IPS-18c (cell line): ENCODE measurements at regions not wholly inside any gene's neighbourhood (a gene's known extent, or its start where the extent isn't known, plus 50 kb on each side); places are given as distances from the start of the nearest gene placed in this dataset.

ENCODE experiments used
- H3K4me3 ChIP-seq: 2 replicates; pipeline ENCODE4 v1.7.0; 2013; ENCODE audit warnings: low read depth, mild to moderate bottlenecking, low read length, moderate library complexity; ENCODE audit not compliant: insufficient read depth
- H3K9me3 ChIP-seq: one replicate; pipeline ENCODE4 v1.6.1; 2013; ENCODE audit warnings: mild to moderate bottlenecking, low read length, moderate library complexity; ENCODE audit not compliant: control insufficient read depth, insufficient read depth

DNA sequence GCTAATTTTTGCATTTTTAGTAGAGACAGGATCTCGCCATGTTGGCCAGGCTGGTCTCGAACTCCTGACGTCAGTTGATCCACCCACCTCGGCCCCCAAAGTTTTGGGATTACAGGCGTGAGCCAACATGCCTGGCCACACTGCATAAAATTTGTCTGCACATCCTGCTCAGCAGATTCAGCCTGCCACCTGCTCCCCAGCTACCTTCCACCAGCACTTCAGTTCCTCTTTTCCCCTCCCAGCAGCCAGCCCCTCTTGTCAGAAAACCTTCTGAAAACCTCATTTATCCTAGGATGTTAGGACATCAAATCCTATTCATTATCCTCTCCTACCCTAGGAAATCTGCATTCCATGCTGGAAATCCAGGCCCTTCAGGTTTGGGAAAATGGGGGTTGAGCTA lies 78.2 kb upstream of the CALM2 start:
- Histone ChIP-seq H3K4me3 (no peak overlapping the region), H3K9me3 (no peaks in the 10 kb centered on the region)

DNA sequence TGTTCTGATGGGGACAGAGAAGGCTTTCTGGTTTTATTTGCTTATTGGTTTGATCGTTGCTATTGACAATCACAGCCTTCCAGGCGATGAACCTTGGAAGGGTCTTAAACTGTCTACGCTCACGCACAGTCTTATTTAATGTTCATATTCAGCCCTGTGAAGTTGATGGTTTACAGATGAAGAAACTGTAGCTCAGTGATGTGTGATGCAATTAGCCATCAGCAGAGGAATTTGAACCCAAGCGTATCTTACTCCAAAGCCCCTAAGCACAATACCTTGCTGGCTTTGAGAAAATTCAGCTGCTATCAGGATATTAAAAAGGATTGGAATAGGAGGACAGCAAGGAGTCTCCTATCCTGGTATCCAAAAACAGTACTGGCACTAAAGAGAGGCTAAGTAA lies 77.1 kb upstream of the CALM2 start:
- H3K9me3 ChIP-seq: no peaks in the 10 kb centered on the region
- no peak overlapping the region for H3K4me3 ChIP-seq

DNA sequence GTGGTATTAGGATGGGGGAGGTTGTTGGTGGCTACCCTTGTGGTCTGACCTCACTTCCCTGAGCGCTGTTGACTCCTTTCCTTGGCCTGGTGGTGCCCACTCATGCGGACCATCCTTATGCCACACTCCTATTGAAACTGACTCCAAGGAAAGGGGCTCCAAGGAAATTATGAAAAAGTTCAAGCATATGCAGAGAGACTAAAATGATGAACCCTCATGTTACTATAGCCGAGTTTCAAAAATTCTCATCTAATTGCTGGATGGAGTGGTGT lies 75.0 kb upstream of the CALM2 start:
- H3K4me3 ChIP-seq: no peak overlapping the region
- H3K9me3 ChIP-seq: no peaks in the 10 kb centered on the region

DNA sequence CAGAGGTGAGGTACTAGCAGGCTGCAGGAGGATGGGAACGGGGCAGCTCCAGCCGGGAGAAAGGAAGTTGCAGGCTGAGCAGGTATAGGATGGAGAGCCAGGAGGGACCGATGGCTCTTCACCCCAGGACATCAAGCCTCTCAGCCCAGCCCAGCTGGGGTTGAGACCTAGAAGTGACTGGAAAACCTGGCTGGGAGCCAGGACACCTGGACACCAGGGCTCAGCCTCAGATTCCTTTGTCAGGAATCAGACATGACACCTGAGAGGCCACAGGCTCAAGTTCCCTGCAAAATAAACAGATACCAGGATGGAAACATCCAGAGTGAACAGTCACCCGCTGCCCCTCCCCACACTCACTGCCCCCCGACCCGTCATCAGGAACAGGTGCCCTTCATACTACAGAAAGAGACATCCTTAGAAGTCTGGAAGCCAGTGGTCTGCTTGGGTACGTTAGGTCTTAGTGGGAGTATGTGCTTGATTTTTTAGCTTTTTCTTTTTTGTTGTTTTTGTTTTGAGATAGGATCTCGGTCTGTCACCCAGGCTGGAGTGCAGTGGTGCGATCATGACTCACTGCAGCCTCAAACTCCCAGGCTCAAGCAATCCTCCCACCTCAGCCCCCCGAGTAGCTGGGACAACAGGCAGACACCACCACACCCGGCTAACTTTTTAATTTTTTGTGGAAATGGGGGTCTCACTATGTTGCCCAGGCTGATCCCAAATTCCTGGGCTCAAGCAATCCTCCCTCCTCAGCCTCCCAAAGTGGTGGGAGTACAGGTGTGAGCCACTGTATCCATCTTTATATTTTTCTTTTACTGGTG lies 74.5 kb upstream of the CALM2 start:
- H3K4me3 ChIP-seq: no peak overlapping the region
- no peaks in the 10 kb centered on the region for H3K9me3 ChIP-seq

DNA sequence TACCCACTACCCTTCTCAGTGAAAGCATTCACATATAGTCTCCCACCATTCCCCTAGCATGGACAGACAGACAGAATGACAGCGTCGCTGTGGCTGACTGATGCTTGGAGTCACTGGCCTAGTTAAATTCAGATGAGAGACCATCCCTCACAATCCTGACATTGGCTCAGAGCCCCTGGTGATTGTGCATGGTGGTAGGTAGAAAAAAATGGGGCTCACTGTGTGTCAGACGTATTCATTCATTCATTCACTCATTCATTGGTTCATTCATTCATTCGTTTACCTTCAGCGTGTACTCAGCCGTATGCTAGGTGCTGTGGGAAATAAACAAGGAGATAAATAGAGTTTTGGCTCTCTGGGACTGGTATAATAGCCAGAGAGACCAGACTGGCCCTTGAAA lies 73.6 kb upstream of the CALM2 start:
- Histone ChIP-seq H3K9me3 (no peaks in the 10 kb centered on the region), H3K4me3 (no peak overlapping the region)

DNA sequence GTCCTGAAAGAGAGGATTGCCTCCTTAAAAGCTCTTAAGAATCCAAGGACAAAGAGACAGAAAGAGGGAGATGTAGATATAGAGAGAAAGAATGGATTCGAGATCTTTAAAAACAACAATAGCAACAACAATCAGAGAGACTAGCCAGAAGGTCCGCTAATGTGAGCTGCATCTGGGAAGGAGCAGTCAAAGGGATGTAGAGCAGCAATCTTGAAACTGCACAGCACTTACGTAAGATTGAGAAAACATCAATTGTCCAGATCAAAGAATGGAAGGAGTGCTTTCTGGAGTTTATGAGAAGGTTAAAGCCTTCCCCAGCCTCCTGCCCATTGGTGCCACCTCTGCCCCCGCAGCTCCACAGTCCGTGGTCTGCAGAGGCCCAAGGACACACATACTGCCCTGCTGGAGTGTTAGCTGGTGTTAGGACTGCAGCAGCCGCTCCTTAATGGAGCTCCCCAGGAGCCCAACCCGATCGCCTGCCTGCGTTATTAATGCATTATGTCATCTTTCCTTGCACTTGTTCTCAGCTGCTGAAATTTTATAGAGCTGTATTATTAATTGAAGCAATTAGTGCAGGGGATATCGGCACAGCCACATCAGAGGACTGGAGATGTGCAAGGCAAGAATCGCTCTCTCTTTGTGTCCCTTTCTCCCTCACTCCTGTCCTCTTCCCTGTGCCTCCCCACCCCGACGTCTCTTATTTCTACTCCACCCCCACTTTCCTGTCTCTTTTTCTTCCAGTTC lies 73.0 kb upstream of the CALM2 start:
- no peaks in the 10 kb centered on the region for H3K9me3 ChIP-seq

DNA sequence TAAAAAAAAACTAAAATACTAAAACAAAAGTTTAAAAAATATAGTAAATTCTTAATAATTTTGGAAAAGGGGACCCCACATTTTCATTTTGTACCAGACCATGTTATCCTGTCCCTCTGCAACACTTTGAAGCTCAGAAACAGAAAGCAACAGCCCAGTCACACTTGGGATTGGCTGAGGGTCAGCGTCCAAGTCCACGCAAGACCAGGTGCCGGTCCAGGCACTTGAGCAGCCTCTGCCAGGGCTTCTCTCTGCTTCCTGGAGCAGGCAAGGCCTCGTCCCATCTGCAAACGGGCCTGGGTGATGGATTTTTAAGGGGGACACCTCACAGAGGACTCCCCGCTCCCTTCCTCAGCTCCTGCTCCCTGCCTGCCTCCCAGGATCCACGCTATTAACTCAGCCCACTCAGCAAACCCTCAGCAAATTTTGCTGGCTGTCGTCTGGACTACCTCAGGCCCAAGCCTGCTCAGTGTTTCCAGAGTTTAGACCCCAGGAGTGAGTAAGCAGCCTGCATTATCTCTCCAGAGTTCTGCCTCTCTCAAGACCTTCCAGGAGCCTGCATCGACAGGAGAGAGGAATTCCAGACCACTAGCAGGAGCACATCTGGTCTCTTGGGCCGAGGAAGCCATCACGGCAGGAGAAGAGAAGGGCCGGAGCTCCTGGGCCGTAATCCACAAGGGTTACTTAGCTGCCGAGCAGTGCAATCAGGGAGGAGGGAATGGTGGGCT lies 67.4 kb upstream of the CALM2 start:
- H3K4me3 ChIP-seq: no peak overlapping the region
- H3K9me3 ChIP-seq: no peaks in the 10 kb centered on the region

More for the DNA sequence above, 73.0 kb upstream of the CALM2 start:
- no peak overlapping the region for H3K4me3 ChIP-seq

DNA sequence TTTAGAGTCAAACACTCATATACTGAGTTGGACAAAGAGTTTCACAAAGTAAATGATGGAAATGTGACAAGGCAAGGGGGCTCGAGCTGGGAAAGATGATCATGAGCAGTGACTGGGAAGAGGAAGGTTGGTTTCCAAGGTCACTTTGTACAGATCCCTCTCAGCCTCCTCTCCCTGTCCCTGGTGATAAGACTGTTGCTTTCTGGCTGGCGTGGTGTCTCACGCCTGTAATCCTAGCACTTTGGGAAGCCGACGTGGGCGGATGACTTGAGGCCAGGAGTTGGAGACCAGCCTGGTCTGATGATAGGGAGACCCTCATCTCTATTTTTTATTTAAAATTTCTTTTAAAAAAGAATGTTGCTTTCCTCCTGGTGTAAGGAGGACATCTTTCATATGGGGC lies 65.4 kb upstream of the CALM2 start:
- Histone ChIP-seq H3K9me3 (no peaks in the 10 kb centered on the region), H3K4me3 (no peak overlapping the region)

DNA sequence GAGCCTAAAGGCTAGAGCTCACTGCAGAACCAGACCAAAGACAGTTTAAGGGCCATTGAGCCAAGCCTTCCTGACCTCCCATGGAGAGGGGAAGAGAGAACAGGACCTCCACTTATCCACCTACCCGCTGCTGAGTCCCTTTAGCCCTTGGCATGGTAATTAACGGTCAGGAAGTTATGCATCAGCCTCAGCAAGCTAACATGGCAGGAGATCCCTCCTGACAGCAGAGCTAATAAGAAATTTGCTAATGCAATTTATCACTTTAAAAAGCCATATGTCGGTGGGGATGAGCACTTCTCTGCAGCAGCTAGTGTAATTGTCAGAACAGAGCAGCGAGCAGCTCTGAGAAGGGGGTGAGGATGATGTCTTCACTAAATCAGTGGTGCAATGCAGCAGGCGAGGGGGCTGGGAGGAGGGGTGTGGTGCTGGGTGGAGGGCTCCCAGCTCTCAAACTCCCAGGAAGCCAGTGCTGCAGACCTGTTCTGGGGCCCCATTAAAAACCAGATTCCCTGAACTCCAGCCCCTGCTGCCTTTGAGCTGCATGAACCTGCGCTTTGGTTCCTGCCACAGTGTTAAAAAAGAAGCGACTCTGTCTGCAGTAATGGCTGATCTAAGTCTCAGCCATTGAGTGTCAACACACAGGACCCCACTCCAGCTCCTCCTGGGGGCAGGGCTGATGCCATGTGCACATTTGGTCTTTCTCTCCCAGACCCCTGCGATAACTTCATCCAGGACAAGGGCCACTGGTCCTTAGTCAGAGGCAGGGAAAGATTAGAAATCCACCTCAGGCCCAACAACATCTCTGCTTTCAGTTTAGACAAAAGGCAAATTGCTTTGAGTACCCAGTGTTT lies 63.0 kb upstream of the CALM2 start:
- Histone ChIP-seq H3K9me3 (no peaks in the 10 kb centered on the region), H3K4me3 (peak overlapping the region; percentile 12; the same call in 1 of the 2 replicates)

DNA sequence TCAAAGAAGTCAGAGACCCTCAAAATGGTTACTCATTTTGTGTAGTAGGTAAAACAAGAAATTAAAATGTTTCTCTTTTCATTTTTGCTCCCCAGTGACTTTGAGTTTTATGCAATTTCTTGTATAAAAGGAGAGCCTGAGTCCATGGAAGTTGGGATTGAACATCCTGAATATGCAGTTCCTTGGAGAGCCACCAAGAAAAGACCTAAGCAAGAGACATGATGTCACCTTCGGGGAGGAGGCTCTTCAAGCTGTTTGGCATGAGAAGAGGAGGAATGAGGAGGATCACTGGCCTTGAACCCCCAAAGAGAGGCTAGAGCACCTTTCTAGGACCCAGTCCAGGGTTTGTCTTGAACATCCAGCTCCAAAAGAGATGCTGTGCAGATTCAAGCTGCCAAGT lies 62.3 kb upstream of the CALM2 start:
- 0 out of 2 replicates have a peak overlapping the region, but pooled peaks have one; percentile 12 for H3K4me3 ChIP-seq

DNA sequence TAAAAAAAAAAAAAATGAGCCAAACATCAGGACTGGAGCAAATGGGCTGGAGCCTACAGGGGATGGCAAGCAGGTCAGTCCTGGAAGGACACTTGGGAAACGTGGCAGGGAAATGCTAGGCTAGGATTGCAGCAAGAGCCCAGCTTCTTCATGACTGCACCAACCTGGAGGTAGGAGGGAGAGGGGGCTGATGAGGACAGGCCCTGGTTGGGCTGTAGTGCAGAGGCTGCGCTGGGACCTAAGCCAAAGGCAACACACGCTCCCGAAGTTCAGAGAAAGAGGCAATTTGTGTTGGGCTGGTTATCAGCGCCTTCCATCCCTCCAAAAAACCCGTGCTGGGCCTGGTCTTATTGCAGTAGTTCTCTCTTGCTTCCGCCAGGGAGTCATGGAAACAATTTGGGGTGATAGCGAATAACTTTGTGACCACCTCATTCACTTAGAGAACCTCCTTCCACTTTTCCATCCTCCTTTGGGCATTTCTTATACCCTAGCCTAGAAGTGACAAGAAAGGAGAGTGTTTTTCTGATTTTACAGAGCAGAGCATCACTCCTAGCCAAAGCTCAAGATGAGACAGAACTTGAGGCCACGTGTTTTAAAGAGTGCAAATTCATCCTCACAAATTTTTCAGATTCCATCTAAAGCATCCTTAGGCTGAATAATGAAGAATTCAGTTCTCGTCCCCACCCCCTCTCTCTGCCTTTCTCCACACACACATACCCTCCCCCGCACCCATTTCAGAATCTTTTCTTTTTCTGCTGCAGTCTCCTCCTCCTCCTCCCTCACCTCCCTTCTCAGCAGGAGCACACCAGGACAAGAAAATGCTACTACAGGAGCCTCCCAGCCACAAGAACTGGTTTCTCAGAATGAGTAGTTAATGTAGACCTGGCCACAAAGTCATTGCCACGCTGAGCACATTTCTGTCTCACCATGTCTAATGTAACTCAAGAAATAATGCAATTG lies 61.3 kb upstream of the CALM2 start:
- Histone ChIP-seq H3K4me3 (no peak overlapping the region), H3K9me3 (no peaks in the 10 kb centered on the region)

More for the DNA sequence above, 62.3 kb upstream of the CALM2 start:
- H3K9me3 ChIP-seq: no peaks in the 10 kb centered on the region

DNA sequence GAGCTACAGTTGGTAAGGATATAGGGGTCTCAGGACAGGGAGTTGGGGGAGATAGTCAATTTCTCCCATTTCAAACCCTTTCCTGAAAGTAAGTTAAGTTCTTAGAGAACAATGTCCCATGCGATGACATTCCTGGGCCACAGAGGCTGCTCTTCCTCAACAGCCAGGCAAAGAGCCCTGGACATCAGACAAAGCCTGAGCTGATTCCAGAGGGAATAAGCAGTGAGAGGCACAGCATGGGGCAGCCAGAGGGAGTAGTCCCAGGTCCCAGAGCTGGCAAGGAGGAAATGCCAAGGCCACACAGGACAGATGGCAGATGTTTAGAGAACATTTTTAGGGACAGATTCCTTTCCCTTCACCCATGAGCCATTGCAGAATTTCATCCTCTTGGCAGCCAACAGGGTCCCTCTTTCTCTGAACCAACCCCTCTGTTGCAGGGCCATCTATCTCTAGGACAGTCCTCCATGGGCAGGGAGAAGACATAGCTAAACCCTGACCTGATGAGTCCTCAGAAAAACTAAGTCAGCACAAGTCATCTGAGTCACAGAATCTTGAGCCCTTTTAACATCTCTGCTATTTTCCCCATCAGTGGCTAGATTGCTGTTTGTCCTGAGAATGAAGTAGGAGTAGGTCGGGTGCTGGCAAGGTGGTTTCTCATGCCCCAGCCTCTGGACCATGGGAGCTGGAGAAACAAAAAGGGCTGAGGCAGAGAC lies 60.3 kb upstream of the CALM2 start:
- H3K9me3 ChIP-seq: no peaks in the 10 kb centered on the region

DNA sequence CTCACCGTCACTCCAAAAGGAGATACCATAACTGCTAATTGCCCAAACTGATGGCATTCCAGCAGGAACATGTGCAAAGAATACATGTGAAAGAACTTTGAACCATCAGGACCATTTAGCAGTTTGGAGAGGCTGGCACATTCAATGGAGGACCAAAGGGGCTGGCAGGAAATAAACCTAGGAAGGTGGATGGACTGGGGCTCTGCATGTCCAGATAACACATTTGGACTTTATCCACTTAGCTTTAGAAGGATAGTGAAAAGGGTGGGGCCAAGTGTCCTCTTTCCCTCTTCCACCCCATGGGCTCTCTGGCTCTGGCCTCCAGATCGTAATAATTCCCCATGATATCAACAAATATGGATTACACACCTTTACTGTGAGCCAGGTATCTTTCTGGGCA lies 58.8 kb upstream of the CALM2 start:
- Histone ChIP-seq H3K4me3 (no peak overlapping the region), H3K9me3 (no peaks in the 10 kb centered on the region)

More for the DNA sequence above, 60.3 kb upstream of the CALM2 start:
- no peak overlapping the region for H3K4me3 ChIP-seq

DNA sequence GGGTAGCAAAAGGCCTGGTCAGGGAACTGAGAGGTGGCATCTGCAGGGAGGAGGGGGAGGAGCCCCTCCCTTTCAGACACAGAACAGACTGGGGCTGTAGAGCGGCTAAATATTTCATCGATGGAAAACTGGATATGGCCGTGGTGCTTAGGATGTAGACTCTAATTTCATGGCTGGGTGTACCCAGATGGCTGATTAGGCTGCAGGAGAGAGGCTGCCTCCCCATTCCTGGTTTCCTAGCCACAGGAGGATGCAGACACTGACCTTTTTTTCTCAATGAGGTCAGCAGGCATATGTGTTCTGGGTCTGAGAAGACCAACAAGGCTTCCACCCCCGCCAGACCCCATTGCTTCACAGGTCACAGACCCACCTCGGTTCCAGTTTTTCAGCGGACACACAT lies 58.1 kb upstream of the CALM2 start:
- Histone ChIP-seq H3K9me3 (no peaks in the 10 kb centered on the region), H3K4me3 (no peak overlapping the region)

DNA sequence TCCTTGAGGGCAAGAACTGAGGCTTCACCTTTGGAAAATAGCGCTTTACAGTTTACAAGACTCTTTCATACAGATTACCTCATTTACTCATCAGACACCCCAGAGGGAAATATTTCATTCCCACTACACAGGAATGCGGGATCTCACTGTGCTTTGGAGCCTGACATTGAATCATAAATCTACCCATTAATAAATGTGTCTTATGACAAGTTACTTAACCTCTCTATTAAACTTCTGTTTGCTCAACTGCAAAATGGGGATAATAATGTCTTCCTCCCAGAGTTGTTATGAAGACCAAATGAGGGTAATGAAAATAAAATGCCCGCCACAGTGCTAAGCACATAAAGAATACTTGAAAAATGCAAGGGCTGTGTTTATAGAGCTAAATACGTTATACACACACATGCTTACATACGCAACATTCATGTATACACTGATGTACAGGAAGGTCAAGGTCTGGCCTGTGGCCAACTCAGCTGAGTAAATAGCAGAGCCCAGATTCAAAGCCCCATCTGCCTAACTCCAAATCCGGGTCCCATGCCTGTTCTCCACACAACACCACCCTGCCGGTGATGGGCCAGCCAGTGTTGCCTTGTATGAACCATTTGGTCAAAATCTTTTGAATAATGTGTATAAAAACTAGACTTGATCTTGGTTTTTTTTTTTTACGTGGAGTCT lies 56.6 kb upstream of the CALM2 start:
- Histone ChIP-seq H3K4me3 (no peak overlapping the region), H3K9me3 (no peaks in the 10 kb centered on the region)
